ENCODE measurements at regions not wholly inside any gene's neighbourhood (a gene's known extent, or its start where the extent isn't known, plus 50 kb on each side); places are given as distances from the start of the nearest gene placed in this dataset.

DNA sequence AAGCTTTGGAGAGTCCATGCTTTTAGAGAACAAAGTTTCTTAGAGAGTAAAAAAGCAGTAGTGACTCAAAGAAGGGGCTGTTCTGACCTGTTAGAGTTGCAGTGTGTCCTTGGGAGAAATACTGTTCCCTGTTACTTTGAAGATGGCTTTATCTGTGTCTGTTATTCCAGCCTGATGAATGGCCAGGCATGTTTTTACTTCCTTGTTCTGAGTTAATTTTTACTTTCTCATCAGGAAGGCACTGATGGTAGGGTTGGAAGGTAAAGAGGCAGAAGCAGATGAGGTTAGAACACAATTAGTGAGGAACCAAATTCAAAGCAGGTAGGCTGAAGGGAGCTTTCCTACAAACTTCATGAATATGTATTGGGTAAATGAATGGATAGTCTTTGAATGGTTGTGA, 138.5 kb upstream of the PRKCQ start:
- H3K27ac ChIP-seq (ENCODE audit: low read length, poor library complexity, severe bottlenecking) = no peak overlapping the region
- no peak overlapping the region for H2AK5ac ChIP-seq (ENCODE audit: low read length, severe bottlenecking)
- no peak overlapping the region for H4K8ac ChIP-seq (ENCODE audit: low read length)
- H3K36me3 ChIP-seq (ENCODE audit: control insufficient read depth in 1 of 2, insufficient read depth in 2 of 2, low read depth in 1 of 2, low read length in 2 of 2) = no peaks in the 10 kb centered on the region
- H2AFZ ChIP-seq (ENCODE audit: low read depth, low read length) = no peak overlapping the region
- no peaks in the 10 kb centered on the region for H3K9me3 ChIP-seq (ENCODE audit: control insufficient read depth, low read length)
- H3K79me1 ChIP-seq (replicated peaks; ENCODE audit: low read length, poor library complexity, severe bottlenecking) = no peaks in the 10 kb centered on the region
- H3K23ac ChIP-seq (ENCODE audit: low read length in 2 of 2) = no peak overlapping the region
- no peak overlapping the region for H2BK5ac ChIP-seq (ENCODE audit: low read depth, low read length, poor library complexity, severe bottlenecking)
- H3K4me2 ChIP-seq (ENCODE audit: low read length, poor library complexity, severe bottlenecking) = no peak overlapping the region
- no peak overlapping the region for H4K91ac ChIP-seq (ENCODE audit: low read length)
- H2BK15ac ChIP-seq (ENCODE audit: low read depth, poor library complexity, severe bottlenecking) = no peak overlapping the region
- no peak overlapping the region for H2BK120ac ChIP-seq (ENCODE audit: low read depth, low read length)
- H3K18ac ChIP-seq (ENCODE audit: low read depth in 1 of 2, low read length in 2 of 2) = no peak overlapping the region
- H3K14ac ChIP-seq (ENCODE audit: low read length in 2 of 2) = no peak overlapping the region
- no peaks in the 10 kb centered on the region for H3K27me3 ChIP-seq (ENCODE audit: control insufficient read depth in 1 of 2, insufficient read depth in 1 of 2, low read length in 2 of 2)
- no peak overlapping the region for H3K9ac ChIP-seq (ENCODE audit: low read length)
- H2BK12ac ChIP-seq (ENCODE audit: low read length in 2 of 2) = no peak overlapping the region
- no peak for DNase-seq
- peaks cover 3% of the 10 kb centered on the region for H3K4me1 ChIP-seq (ENCODE audit: control insufficient read depth, insufficient read depth, low read depth, low read length)
- no peak overlapping the region for H3K4me3 ChIP-seq (ENCODE audit: insufficient read depth in 1 of 2, low read depth in 1 of 2, low read length in 2 of 2)
- no peak overlapping the region for H3K4ac ChIP-seq (ENCODE audit: low read depth in 1 of 2, low read length in 2 of 2)

DNA sequence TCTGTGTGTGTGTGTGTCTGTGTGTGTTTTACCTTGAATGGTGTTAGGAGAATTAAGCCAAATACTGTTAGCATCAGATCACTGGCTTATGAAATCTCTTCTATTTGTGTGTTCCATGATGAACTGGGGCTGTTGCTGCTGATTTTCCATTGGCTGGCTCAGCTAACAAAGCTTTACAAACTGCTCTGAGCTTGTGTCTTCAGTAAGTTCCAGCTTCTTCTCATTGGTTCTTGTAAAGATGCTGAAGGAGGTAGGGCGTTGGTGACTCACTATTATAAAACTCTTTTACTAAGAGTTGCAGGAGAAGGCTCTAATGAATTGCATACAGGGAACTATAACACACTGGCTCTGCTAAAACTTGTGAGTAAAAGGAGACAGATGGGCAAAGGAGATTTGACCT, 136.4 kb upstream of the PRKCQ start:
- Histone ChIP-seq H3K4me1 (ENCODE audit: control insufficient read depth, insufficient read depth, low read depth, low read length) (peaks cover 3% of the 10 kb centered on the region), H3K27me3 (ENCODE audit: control insufficient read depth in 1 of 2, insufficient read depth in 1 of 2, low read length in 2 of 2) (peaks cover 6 to 11% of the 10 kb centered on the region in 2 experiments), H4K91ac (ENCODE audit: low read length) (no peak overlapping the region), H2BK5ac (ENCODE audit: low read depth, low read length, poor library complexity, severe bottlenecking) (no peak overlapping the region), H3K18ac (ENCODE audit: low read depth in 1 of 2, low read length in 2 of 2) (no peak overlapping the region), H3K79me1 (replicated peaks; ENCODE audit: low read length, poor library complexity, severe bottlenecking) (no peaks in the 10 kb centered on the region), H2BK15ac (ENCODE audit: low read depth, poor library complexity, severe bottlenecking) (no peak overlapping the region), H3K14ac (ENCODE audit: low read length in 2 of 2) (no peak overlapping the region), H3K4me2 (ENCODE audit: low read length, poor library complexity, severe bottlenecking) (no peak overlapping the region), H4K8ac (ENCODE audit: low read length) (no peak overlapping the region), H2AFZ (ENCODE audit: low read depth, low read length) (no peak overlapping the region), H2BK120ac (ENCODE audit: low read depth, low read length) (no peak overlapping the region), H2AK5ac (ENCODE audit: low read length, severe bottlenecking) (no peak overlapping the region), H3K23ac (ENCODE audit: low read length in 2 of 2) (no peak overlapping the region), H3K4ac (ENCODE audit: low read depth in 1 of 2, low read length in 2 of 2) (no peak overlapping the region), H2BK12ac (ENCODE audit: low read length in 2 of 2) (no peak overlapping the region), H3K9ac (ENCODE audit: low read length) (peak overlapping the region; percentile 22), H3K36me3 (ENCODE audit: control insufficient read depth in 1 of 2, insufficient read depth in 2 of 2, low read depth in 1 of 2, low read length in 2 of 2) (no peaks in the 10 kb centered on the region), H3K4me3 (ENCODE audit: insufficient read depth in 1 of 2, low read depth in 1 of 2, low read length in 2 of 2) (no peak overlapping the region), H3K9me3 (ENCODE audit: control insufficient read depth, low read length) (no peaks in the 10 kb centered on the region), H3K27ac (ENCODE audit: low read length, poor library complexity, severe bottlenecking) (no peak overlapping the region)
- WGBS = 0% methylated on average over 1 of the region's 1 CpG
- peak; percentile 62 for DNase-seq

DNA sequence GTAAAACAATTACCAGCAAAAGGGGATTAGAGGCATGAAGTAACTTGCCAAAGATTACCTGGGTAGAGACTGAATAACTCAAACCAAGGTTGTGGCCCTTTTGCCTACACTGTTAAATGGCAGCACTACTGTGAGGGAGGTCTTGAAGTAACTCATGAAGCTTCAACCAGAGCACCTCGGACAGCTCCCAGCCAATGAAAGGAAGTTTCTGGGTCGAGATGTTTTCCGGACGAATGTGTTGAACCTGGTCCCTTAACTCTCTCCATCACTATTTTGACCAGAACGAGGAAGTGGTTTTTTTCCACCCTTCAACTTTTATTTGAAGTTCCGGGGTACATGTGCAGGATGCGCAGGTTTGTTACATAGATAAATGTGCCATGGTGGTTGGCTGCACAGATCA, 133.6 kb upstream of the PRKCQ start:
- no peaks in the 10 kb centered on the region for H3K4me1 ChIP-seq (ENCODE audit: control insufficient read depth, insufficient read depth, low read depth, low read length)
- peaks cover 10 to 14% of the 10 kb centered on the region in 2 experiments for H3K27me3 ChIP-seq (ENCODE audit: control insufficient read depth in 1 of 2, insufficient read depth in 1 of 2, low read length in 2 of 2)
- no peak overlapping the region for H3K4ac ChIP-seq (ENCODE audit: low read depth in 1 of 2, low read length in 2 of 2)
- H4K8ac ChIP-seq (ENCODE audit: low read length) = no peak overlapping the region
- H2BK120ac ChIP-seq (ENCODE audit: low read depth, low read length) = no peak overlapping the region
- no peak overlapping the region for H4K91ac ChIP-seq (ENCODE audit: low read length)
- no peak overlapping the region for H3K23ac ChIP-seq (ENCODE audit: low read length in 2 of 2)
- no peak overlapping the region for H3K4me3 ChIP-seq (ENCODE audit: insufficient read depth in 1 of 2, low read depth in 1 of 2, low read length in 2 of 2)
- 53% methylated on average over 4 of the region's 7 CpGs for WGBS
- no peak overlapping the region for H3K4me2 ChIP-seq (ENCODE audit: low read length, poor library complexity, severe bottlenecking)
- H2AK5ac ChIP-seq (ENCODE audit: low read length, severe bottlenecking) = no peak overlapping the region
- H2AFZ ChIP-seq (ENCODE audit: low read depth, low read length) = no peak overlapping the region
- H2BK5ac ChIP-seq (ENCODE audit: low read depth, low read length, poor library complexity, severe bottlenecking) = no peak overlapping the region
- no peaks in the 10 kb centered on the region for H3K36me3 ChIP-seq (ENCODE audit: control insufficient read depth in 1 of 2, insufficient read depth in 2 of 2, low read depth in 1 of 2, low read length in 2 of 2)
- DNase-seq = no peak
- no peak overlapping the region for H3K14ac ChIP-seq (ENCODE audit: low read length in 2 of 2)
- H2BK15ac ChIP-seq (ENCODE audit: low read depth, poor library complexity, severe bottlenecking) = no peak overlapping the region
- no peaks in the 10 kb centered on the region for H3K9me3 ChIP-seq (ENCODE audit: control insufficient read depth, low read length)
- no peak overlapping the region for H3K18ac ChIP-seq (ENCODE audit: low read depth in 1 of 2, low read length in 2 of 2)
- no peak overlapping the region for H3K9ac ChIP-seq (ENCODE audit: low read length)
- no peak overlapping the region for H3K27ac ChIP-seq (ENCODE audit: low read length, poor library complexity, severe bottlenecking)
- H2BK12ac ChIP-seq (ENCODE audit: low read length in 2 of 2) = no peak overlapping the region
- no peaks in the 10 kb centered on the region for H3K79me1 ChIP-seq (replicated peaks; ENCODE audit: low read length, poor library complexity, severe bottlenecking)

DNA sequence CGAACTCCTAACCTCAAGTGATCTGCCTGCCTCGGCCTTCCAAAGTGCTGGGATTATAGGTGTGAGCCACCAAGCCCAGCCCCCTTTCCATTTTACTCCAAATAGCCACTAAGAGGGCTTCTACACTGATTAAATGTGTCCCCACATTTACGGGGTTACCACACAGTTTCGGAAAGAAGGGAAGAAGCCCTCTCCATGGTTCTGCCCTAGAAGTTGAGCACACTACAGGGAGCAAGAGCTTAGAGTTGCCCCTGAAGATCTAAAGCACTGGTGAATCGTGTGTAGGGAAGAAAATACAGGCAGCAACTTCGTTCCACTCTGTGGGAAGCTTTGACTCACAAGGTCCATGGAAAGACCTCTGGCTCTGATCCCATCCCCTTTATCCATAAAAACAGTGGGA, 133.0 kb upstream of the PRKCQ start:
- H4K8ac ChIP-seq (ENCODE audit: low read length) = no peak overlapping the region
- H3K4me1 ChIP-seq (ENCODE audit: control insufficient read depth, insufficient read depth, low read depth, low read length) = no peaks in the 10 kb centered on the region
- H2BK5ac ChIP-seq (ENCODE audit: low read depth, low read length, poor library complexity, severe bottlenecking) = no peak overlapping the region
- no peak overlapping the region for H3K9ac ChIP-seq (ENCODE audit: low read length)
- WGBS = 86% methylated on average over 5 of the region's 6 CpGs
- no peak overlapping the region for H3K27ac ChIP-seq (ENCODE audit: low read length, poor library complexity, severe bottlenecking)
- H3K4me2 ChIP-seq (ENCODE audit: low read length, poor library complexity, severe bottlenecking) = no peak overlapping the region
- no peak overlapping the region for H2BK12ac ChIP-seq (ENCODE audit: low read length in 2 of 2)
- no peak overlapping the region for H2BK120ac ChIP-seq (ENCODE audit: low read depth, low read length)
- H3K4ac ChIP-seq (ENCODE audit: low read depth in 1 of 2, low read length in 2 of 2) = no peak overlapping the region
- no peaks in the 10 kb centered on the region for H3K79me1 ChIP-seq (replicated peaks; ENCODE audit: low read length, poor library complexity, severe bottlenecking)
- no peak overlapping the region for H3K4me3 ChIP-seq (ENCODE audit: insufficient read depth in 1 of 2, low read depth in 1 of 2, low read length in 2 of 2)
- H3K23ac ChIP-seq (ENCODE audit: low read length in 2 of 2) = no peak overlapping the region
- H3K27me3 ChIP-seq (ENCODE audit: control insufficient read depth in 1 of 2, insufficient read depth in 1 of 2, low read length in 2 of 2) = peaks cover 10 to 14% of the 10 kb centered on the region in 2 experiments
- no peak overlapping the region for H2AFZ ChIP-seq (ENCODE audit: low read depth, low read length)
- DNase-seq = no peak
- no peak overlapping the region for H3K14ac ChIP-seq (ENCODE audit: low read length in 2 of 2)
- H2BK15ac ChIP-seq (ENCODE audit: low read depth, poor library complexity, severe bottlenecking) = no peak overlapping the region
- H3K9me3 ChIP-seq (ENCODE audit: control insufficient read depth, low read length) = no peaks in the 10 kb centered on the region
- H2AK5ac ChIP-seq (ENCODE audit: low read length, severe bottlenecking) = no peak overlapping the region
- no peak overlapping the region for H4K91ac ChIP-seq (ENCODE audit: low read length)
- no peaks in the 10 kb centered on the region for H3K36me3 ChIP-seq (ENCODE audit: control insufficient read depth in 1 of 2, insufficient read depth in 2 of 2, low read depth in 1 of 2, low read length in 2 of 2)
- H3K18ac ChIP-seq (ENCODE audit: low read depth in 1 of 2, low read length in 2 of 2) = no peak overlapping the region

Data from mesenchymal stem cell (in vitro differentiated cells and primary cell).